ENCODE measurements at regions not wholly inside any gene's neighbourhood (a gene's known extent, or its start where the extent isn't known, plus 50 kb on each side); places are given as distances from the start of the nearest gene placed in this dataset.

DNA sequence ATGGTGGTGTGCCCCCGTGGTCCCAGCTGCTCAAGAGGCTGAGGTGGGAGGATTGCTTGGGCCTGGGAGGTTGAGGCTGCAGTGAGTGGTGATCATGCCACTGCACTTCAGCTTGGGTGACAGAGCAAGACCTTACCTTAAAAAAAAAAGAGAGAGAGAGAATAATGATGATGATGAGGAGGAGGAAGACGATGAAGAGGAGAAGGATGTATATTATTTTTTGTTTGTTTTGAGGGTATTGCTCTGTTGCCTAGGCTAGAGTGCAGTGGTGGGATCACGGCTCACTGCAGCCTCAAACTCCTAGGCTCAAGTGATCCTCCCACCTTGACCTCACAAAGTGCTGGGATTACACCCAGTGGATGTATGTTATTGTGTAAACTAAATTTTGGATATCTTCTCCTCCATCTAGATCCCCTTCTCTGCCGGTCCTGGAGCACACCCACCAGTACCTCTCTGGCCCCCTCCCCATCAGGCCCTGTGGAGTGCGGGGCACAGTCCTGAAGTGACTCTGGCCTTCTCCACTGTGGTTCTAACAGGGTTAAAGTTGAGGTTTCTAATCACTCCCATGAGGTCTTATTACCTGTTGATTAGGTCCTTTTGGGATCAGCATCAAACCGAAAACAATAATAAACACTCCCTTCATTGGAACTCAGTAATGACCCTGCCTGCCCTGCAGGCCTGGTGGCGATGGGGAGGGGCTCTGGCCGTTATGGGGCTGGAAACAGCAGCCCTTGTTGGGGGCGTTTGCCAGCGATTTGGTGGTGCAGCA lies 60.5 kb upstream of the ZFHX3 start:
- no peak for TF ChIP-seq ZC3H10 (CRISPR knock-in tag; IDR thresholded peaks at IDR 0.05)
- TF ChIP-seq, protein P1, sequence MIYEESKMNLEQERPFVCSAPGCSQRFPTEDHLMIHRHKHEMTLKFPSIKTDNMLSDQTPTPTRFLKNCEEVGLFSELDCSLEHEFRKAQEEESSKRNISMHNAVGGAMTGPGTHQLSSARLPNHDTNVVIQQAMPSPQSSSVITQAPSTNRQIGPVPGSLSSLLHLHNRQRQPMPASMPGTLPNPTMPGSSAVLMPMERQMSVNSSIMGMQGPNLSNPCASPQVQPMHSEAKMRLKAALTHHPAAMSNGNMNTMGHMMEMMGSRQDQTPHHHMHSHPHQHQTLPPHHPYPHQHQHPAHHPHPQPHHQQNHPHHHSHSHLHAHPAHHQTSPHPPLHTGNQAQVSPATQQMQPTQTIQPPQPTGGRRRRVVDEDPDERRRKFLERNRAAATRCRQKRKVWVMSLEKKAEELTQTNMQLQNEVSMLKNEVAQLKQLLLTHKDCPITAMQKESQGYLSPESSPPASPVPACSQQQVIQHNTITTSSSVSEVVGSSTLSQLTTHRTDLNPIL (CRISPR knock-in tag; IDR thresholded peaks at IDR 0.05; ENCODE audit: low read depth) = no peak
- TF ChIP-seq ZFP30 (CRISPR knock-in tag; IDR thresholded peaks at IDR 0.05) = no peak
- TF ChIP-seq ZFP3 (CRISPR knock-in tag; IDR thresholded peaks at IDR 0.05) = no peak
- TF ChIP-seq GLIS3 (CRISPR knock-in tag; IDR thresholded peaks at IDR 0.05) = no peak
- TF ChIP-seq ARNTL (CRISPR knock-in tag; IDR thresholded peaks at IDR 0.05; ENCODE audit: borderline replicate concordance, low read depth) = no peak
- TF ChIP-seq BACH2 (CRISPR knock-in tag; IDR thresholded peaks at IDR 0.05; ENCODE audit: borderline replicate concordance) = no peak
- no peak for TF ChIP-seq SNAI2 (CRISPR knock-in tag; IDR thresholded peaks at IDR 0.05)
- no peak for TF ChIP-seq ESRRG (CRISPR knock-in tag; IDR thresholded peaks at IDR 0.05)
- TF ChIP-seq, protein P2, sequence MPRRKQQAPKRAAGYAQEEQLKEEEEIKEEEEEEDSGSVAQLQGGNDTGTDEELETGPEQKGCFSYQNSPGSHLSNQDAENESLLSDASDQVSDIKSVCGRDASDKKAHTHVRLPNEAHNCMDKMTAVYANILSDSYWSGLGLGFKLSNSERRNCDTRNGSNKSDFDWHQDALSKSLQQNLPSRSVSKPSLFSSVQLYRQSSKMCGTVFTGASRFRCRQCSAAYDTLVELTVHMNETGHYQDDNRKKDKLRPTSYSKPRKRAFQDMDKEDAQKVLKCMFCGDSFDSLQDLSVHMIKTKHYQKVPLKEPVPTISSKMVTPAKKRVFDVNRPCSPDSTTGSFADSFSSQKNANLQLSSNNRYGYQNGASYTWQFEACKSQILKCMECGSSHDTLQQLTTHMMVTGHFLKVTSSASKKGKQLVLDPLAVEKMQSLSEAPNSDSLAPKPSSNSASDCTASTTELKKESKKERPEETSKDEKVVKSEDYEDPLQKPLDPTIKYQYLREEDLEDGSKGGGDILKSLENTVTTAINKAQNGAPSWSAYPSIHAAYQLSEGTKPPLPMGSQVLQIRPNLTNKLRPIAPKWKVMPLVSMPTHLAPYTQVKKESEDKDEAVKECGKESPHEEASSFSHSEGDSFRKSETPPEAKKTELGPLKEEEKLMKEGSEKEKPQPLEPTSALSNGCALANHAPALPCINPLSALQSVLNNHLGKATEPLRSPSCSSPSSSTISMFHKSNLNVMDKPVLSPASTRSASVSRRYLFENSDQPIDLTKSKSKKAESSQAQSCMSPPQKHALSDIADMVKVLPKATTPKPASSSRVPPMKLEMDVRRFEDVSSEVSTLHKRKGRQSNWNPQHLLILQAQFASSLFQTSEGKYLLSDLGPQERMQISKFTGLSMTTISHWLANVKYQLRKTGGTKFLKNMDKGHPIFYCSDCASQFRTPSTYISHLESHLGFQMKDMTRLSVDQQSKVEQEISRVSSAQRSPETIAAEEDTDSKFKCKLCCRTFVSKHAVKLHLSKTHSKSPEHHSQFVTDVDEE (CRISPR knock-in tag; IDR thresholded peaks at IDR 0.05) = no peak

Data from SK-N-SH treated with all-trans-retinoic acid at 6 μM for 48 hours (cell line).